NCI-H2227 (cell line): ENCODE measurements at regions not wholly inside any gene's neighbourhood (a gene's known extent, or its start where the extent isn't known, plus 50 kb on each side); places are given as distances from the start of the nearest gene placed in this dataset.
"Not testable (repeated sequence)": the region's sequence is repeated elsewhere in the genome, so short reads cannot be mapped to it uniquely, and the experiment has no call there.

Experiments used
- DNase-seq: peaks from one replicate; lab custom pipeline; 2025; ENCODE audit not compliant: unreplicated experiment; lab: John Stamatoyannopoulos, UW

DNA sequence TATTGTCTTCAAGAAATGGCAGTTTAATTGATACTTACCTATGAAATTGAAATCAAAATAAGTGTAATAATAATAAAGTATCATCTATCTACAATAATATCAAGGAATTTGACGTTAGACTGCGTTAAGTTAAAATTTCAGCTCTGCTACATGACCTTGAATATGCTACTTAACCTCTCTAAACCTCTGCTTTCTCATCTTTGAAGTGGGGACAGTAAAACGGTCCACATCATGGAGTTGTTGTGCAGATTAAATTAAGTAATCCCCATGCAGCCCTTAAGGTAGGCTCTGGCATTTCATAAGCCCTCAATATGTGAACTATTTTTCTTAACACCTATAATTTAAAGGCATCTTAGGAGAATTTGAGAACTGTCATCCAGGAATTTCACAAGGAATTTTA, 252.4 kb upstream of the PHF14 start:
- DNase-seq: no peak

DNA sequence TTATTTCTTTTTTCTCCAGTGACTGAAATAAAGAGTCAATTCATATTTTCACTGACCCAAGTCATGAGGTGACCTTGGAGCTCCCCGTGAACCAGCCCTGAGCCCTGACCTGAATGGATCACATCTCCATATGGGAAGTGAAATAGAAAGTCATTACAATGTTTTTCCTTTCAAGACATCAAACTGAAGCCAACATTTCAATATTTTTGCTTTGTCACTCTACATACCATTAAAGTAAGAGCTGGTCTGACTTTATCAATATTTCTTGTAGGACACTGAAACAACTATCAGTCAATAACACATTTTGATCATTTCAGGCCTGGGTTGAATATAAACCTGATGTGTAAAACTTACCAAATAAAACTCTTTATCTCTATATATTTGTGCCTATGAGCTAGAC, 249.8 kb upstream of the PHF14 start:
- DNase-seq: no peak

DNA sequence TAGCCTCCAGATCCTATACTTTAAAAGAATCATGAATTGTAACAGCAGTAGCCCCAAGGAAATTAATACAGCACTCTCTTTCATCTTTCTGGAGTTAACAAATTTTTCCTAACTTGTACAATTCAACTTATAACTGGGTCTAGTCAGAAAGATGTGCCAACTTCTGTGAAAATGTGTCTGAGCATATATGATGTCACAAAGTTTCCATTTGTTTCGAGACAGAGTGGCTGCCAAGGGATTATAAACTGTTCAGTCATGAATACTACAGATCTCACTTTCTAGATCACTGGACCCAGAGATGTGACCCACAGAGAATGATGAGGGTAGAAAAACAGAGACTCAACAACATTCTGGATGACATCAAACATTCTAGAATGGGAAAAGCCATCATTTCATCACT, 249.2 kb upstream of the PHF14 start:
- DNase-seq: no peak

DNA sequence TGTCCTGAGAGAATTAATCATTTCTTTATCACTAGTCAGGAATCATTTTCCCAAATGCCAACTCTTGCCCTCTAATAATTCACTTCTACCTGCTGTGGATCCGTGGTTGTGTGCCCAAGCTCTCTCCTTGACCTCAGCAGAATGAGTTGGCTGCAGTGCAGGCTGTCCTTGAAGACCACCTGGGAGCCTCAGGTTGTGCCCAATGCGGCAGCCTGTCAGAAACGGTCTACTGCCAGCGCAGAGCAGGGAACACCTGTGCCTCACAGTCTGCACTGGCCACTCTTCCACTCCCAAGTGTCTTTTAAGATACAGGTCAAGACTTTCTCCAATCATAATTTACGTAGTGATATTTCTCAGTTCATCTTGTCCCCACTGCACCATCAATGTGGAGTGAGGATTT, 246.0 kb upstream of the PHF14 start:
- DNase-seq: no peak

DNA sequence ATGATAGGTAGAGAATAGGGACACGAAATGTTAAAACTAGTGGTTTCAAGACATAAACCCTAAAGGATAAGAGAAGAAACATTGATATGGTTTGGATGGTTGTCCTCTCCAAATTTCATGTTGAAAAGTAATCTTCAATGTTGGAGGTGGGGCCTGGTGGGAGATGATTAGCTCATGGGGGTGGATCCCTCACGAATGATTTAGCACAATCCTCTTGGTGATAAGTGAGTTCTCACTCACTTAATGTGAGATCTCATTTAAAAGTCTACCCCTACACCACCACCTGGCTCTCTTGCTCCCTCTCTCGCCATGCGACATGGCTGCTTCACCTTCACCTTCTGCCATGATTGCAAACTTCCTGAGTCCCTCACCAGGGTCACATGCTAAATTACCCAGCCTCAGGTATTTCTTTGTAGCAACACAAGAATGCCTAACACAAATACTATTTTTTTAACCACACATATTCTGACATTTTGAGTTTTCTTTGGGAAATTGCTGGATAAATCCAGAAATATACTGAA, 242.4 kb upstream of the PHF14 start:
- DNase-seq: no peak

DNA sequence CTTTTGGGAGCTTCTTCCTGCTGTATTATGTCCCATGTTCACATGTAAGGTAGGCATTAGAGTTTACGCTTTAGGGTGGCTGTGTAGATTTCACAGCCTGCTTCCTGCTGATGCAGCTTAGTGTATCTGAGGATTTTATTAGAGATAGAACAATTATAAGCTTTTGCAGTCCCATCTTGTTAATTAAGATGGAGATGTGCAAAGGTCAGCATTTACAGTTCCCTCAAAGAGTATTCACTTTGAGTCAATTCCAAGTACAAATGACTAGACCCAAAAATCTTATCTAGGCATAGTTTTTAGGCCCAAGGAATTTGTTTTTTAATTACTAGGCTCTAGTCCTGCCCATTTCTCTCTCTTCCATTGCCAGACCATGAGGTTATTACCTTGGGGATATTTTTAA, 239.9 kb upstream of the PHF14 start:
- no peak for DNase-seq

DNA sequence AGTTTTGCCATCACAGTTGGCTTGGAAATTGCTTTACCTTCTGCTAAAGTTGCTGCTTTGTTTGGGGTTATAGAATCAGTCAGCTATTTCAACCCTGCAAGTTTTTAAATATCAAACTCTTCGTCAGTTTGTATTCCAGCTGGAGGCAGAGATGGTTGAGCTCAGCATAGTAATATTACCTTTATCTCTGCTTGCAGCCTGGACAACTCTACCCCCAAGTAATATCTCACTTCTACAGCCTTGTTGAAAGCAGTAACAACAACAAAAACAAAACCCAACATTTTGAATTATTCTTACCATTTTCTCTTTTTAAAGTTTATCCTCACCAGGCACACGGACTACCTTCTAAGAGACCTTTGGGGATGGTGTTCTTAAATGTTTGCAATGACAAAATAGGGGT, 239.1 kb upstream of the PHF14 start:
- no peak for DNase-seq

DNA sequence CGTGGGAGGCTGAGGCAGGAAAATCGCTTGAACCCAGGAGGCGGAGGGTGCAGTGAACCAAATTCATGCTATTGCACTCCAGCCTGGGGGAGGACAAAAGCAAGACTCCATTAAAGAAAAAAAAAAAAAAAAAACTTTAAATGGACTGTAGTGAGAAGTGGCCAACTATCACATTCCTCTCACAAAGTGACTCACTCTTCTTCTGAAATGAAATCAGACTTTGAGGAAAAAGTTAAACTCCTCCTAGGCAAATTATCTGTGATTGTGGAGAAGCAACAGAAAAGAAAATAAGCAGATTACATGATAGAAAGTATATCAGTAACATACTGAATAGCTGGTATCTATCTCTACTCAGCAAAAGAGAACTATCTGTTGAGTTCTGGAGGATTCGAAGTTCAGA, 234.3 kb upstream of the PHF14 start:
- DNase-seq: no peak

DNA sequence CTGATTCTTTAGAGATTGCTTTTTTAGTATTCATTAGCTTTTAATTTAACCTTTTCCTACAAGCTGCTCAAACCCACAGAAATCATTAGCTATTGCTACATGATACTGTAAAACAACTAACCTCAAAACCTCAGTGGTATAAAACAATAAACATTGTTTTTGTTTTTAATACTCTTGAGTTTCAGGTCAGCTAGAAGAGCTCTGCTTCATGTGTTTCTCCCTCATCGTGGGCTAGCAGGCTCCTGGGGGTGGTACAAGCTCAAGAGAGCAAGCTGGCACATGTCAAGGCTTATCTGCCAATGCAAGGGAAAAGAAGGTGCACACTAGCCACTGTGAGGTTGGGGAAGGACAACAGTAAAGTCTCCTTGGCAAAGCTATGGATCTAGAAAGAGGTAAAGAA, 232.9 kb upstream of the PHF14 start:
- DNase-seq: no peak

DNA sequence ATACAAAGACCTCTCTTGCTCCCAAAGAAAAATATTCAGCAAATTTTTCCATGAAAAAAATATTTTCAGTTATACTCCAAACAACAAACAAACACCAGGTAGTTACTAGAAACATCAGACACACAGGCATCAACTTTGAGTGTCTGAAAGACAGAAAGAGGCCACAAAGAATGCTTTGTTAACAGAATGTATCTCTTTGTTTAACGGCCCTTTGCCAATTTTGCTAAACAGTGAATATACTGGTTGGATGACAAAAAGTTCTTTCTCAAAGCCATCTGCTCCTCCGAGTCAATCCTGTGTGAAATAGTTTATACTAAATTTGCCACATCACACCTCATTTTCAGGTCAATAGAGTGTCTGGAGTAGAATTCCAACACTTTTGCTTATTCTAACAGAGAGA, 216.7 kb upstream of the PHF14 start:
- DNase-seq: no peak

DNA sequence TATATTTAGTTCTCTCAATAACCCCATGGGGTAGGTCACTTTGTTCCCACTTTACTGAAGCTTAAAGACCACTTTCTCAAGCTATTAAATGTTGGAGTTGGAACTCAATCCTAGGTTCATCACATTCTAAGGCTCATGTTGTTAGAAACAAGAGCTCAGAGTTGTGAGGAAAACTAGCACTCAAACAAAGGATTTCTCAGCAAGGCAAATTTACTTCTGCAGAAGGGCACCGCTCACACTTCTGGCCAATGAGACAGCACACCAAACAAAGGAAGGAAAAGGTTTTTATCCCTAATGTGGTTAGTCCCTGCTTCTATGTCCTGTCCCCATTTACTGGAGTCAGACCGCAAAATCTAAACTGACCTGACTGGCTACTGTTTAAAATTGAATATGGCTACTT, 214.6 kb upstream of the PHF14 start:
- DNase-seq: no peak

DNA sequence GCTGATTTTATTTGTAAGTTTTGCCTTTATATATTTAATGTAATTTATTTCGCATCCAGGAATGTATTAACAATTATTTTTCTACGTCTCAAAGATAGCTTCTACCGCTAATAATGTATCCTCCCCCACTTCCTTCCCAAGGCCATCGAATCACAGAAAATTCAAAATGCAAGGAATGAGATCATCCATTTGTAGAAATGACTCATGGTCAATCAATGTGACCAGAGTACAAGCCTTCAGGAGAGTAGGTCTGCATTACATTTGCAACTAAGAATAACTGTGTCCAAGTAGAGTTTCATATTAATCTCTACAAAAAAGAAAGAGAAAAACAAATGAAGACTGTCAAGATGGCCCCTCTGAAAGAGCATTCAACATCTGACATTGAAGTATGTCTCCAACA, 205.9 kb upstream of the PHF14 start:
- no peak for DNase-seq

DNA sequence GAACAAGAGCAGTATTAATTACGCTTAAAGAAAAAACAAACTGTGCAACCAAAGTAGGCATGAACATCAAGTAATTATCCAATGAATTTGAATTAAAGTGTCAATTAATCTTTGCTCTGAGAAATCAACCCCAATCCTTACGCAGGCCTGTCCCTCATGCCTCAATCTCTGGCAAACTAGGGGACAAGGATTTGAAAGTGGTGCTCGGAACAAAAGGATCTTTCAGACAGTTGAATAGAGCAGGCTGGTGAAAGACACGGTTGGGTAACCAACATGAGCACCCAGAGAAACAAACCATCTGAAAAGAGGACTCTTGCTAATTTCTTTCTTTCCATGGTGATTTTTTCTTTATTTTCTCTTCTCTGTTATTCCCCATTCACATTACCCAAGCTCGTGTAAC, 203.5 kb upstream of the PHF14 start:
- no peak for DNase-seq

DNA sequence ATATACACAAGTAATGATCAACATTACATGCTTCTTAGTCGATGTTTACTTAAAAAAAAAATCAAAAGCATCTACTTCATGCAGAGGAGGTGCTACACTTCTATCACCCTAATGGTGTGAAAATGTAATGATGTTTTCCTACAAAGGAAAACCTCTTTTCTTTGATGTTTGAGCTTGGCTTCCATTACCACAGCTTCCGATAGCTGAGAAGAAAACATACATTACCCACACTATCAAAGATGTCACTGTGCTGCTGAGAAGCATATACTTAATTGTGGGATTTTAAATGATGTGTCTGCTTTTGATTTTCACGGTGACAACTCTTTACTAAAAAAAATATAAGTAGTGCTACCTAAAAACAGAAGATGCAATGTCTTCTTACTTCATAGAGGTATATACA, 200.2 kb upstream of the PHF14 start:
- no peak for DNase-seq

DNA sequence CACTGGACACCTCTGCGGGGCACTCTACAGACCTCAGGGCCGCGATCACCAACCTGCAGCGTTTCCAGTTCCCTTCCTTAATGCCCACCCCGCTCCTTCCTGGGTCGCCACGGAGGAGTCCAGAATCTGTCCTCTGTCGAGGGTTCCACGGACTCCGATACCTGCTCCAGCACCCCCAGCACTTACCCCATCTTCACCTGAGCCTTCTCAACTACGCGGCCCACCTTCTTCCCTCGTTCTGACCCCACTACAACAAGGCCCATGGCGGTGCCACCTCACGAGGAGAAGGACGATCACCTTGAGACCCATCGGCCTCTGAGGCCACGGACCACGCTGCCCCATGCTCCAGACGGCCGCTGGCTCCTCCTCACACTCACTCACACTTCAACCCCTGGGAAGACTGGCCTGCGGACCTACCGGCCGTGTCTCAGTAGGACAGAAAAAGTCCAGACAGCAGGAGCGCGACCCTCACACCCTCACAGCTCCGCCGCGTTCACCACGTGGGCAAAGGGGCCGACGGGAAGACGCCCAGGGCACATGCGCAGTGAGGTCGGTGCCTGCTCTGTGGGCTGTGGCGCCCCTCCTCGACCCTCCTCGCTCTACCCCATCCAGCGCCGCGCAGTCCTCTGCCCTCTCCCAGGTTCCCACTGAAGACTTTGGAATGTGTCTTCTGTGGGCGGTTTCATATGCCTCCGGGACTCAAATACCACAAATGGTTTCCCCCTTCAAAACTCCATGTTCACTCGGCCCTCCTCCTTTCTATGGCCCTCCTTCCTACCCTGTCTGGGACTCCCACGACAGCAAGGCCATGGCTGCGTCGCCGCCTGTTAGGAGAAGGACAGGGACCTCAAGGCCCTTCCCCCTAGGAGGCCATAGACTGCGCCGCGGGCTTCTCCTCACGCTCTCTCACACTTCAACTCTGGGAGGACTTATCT, 193.9 kb upstream of the PHF14 start:
- DNase-seq: no peak

DNA sequence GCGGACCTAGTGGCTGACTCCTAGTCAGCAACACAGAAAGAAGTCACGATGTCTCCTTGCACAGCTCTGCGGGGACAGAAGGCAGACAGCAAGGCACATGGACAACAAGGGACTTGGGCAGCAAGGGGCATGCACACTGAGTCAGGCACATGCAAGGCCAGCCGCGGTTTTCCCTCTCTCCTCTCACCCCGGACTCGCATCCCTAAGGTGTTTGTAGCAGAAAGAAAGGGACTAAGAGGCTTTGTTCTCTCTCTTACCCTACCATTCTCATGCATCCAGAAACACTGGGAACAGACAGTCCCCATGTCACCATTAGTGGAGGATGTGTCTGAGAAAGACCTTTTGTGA, 193.3 kb upstream of the PHF14 start:
- no peak for DNase-seq

DNA sequence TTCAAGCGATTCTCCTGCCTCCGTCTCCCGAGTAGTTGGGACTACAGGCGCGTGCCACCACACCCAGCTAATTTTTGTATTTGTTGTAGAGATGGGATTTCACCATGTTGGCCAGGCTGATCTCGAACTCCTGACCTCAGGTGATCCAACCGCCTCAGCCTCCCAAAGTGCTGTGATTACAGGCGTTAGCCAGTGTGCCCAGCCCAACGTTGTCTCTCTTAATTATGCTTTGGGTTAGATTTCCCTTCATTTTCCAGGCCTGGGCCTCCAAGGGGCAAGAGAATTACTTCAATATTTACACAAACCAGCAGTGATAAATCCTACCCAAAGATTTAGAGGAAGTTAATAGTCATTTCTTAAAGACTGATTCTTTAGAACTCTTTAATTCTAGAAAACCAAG, 186.7 kb upstream of the PHF14 start:
- DNase-seq: not testable (repeated sequence)

DNA sequence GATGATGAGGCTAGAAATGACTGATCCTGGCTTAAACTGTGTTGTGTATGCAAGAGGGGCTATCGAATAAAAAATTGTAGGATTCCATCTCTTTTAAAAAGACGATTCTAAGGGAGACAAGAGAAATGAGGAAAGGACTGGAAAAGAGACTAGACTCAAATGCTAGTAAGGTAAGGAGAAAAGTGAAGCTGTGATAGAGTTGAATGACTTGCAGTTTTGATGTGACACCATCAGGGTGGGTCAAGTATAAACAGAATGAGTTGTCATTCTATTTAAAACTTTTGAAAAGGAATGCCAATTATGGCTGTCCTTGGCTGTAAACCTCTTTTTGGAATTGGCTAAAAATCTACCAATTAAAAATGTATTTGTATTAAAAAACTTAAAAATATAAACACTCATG, 184.5 kb upstream of the PHF14 start:
- no peak for DNase-seq

DNA sequence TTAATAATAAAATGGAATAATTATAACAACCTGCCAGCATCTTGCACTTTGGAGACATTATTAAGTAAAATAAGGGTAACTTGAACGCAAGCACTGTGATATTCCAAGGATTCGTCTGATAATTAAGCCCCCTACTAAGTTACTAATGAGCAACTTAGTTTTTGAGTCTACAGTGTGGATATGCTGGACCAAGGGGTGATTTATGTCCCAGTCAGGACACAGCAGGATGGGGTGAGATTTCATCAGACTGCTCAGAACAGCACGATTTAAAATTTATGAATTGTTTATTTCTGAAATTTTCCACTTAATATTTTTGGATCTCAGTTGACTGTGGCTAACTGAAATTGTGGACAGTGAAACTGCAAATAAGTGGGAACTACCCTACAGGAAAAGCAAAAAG, 182.8 kb upstream of the PHF14 start:
- DNase-seq: no peak

DNA sequence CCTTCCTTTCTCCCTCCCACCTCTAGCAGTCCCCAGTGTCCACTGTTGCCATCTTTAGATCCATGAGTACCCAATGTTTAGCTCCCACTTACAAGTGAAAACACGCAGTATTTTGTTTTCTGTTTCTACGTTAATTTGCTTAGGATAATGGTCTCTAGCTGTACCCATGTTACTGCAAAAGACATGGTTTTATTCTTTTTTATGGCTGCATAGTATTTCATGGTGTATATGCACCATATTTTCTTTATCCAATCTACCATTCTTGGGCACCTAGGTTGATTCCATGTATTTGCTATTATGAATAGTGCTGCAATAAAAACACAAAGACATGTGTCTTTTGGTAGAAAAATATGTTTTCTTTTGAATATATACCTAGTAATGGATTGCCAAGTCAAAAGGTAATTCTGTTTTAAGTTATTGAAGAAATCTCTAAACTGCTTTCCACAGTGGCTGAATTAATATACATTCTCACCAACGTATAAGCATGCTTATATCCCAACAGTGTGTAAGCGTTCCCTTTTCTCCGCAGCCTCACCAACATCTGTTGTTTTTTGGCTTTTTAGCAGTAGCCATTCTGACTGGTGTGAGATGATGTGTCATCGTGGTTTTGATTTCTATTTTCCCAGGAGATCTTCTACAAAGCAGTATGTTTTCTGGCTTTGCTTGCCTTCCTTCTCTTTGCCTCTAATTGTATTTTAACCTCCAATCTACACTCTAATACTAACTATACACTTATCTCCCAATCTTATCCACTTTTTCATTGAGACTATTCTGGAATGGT, 179.5 kb upstream of the PHF14 start:
- no peak for DNase-seq

DNA sequence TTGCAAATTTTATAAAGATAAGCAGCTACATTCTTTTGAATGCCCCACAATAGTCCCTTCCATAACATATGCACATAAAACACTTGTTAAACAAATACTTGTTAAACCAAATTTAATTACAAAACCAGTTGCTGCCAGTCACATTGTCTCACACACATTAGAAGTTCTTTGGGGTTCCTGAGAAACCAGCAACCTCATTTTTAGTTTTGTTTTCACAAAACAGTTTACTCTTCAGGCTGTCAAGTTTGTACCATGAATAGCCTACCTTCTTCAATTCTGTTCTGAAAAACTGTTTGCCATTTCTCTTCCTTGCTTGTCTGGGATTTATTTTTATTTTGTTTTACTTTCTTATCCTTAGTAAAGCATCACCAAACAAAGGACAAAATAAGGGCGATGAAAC, 176.5 kb upstream of the PHF14 start:
- no peak for DNase-seq

DNA sequence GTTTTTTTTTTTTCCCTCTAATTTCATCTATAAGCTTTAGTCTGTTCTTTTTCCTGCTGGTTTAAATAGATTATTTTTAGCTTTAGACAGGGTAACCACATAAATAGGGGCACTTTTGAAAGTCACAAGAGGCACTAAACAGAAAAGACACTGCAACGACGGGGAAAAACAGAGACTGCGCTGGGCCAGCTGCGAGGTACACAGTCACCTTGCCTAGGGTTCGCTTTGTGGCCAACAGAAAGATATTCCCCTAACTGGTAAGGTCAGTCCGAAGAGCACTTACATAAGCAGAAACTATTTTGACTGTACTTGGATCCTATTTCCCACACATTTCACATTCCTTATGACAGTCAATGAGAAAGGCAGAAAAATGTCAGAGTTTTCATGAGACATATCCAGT, 175.6 kb upstream of the PHF14 start:
- DNase-seq: no peak
